Right renal pelvis (tissue), 4 donors: ENCODE measurements at regions not wholly inside any gene's neighbourhood (a gene's known extent, or its start where the extent isn't known, plus 50 kb on each side); places are given as distances from the start of the nearest gene placed in this dataset.
"Not testable (repeated sequence)": the region's sequence is repeated elsewhere in the genome, so short reads cannot be mapped to it uniquely, and the experiment has no call there.

Experiments used
- DNase-seq, 4 donors: peaks; one replicate each; pipeline ENCODE4 v3.0.0-alpha.2; 2013; ENCODE audit warnings: low read depth in 4 of 4, low spot score in 3 of 4, missing footprints in 1 of 4

GRCh38 chr7:53383131-53383530 lies 347.7 kb downstream of the POM121L12 start:
- no peak for DNase-seq

GRCh38 chr7:53385239-53385638 lies 349.8 kb downstream of the POM121L12 start:
- not testable (repeated sequence) for DNase-seq

GRCh38 chr7:53387515-53387914 lies 352.1 kb downstream of the POM121L12 start:
- no peak for DNase-seq

GRCh38 chr7:53397911-53398310 lies 362.5 kb downstream of the POM121L12 start:
- DNase-seq: no peak

GRCh38 chr7:53398566-53398965 lies 363.1 kb downstream of the POM121L12 start:
- DNase-seq: no peak

- DNase-seq: no peak
Measured at GRCh38 chr7:53413021-53413420, 377.6 kb downstream of the POM121L12 start.

GRCh38 chr7:53415816-53416215 lies 380.4 kb downstream of the POM121L12 start:
- DNase-seq: no peak

- DNase-seq: peak in 2 of 4 donors; percentile 3 to 18
Measured at GRCh38 chr7:53418834-53419482, 383.5 kb downstream of the POM121L12 start.

GRCh38 chr7:53420550-53420949 lies 385.1 kb downstream of the POM121L12 start:
- no peak for DNase-seq

GRCh38 chr7:53422291-53422690 lies 386.9 kb downstream of the POM121L12 start:
- peak in 2 of 4 donors; percentile 7 to 28 for DNase-seq

- DNase-seq: no peak
Measured at GRCh38 chr7:53426145-53426750, 390.8 kb downstream of the POM121L12 start.

- DNase-seq: no peak
Measured at GRCh38 chr7:53428045-53428444, 392.6 kb downstream of the POM121L12 start.

GRCh38 chr7:53431901-53432300 lies 396.5 kb downstream of the POM121L12 start:
- no peak for DNase-seq

- DNase-seq: no peak
Measured at GRCh38 chr7:53437336-53437735, 401.9 kb downstream of the POM121L12 start.

GRCh38 chr7:53446170-53446569 lies 410.7 kb downstream of the POM121L12 start:
- no peak for DNase-seq

- no peak for DNase-seq
Measured at GRCh38 chr7:53458636-53459035, 423.2 kb downstream of the POM121L12 start.

GRCh38 chr7:53466371-53466770 lies 430.9 kb downstream of the POM121L12 start:
- DNase-seq: no peak

- DNase-seq: no peak
Measured at GRCh38 chr7:53470336-53470970, 435.0 kb downstream of the POM121L12 start.

- DNase-seq: no peak
Measured at GRCh38 chr7:53473371-53473770, 437.9 kb downstream of the POM121L12 start.

- no peak for DNase-seq
Measured at GRCh38 chr7:53475776-53476175, 440.3 kb downstream of the POM121L12 start.

GRCh38 chr7:53476566-53476965 lies 441.1 kb downstream of the POM121L12 start:
- no peak for DNase-seq

- DNase-seq: no peak
Measured at GRCh38 chr7:53485354-53485753, 449.9 kb downstream of the POM121L12 start.
